Umbilical cord (tissue), 1 donor: ENCODE measurements at regions not wholly inside any gene's neighbourhood (a gene's known extent, or its start where the extent isn't known, plus 50 kb on each side); places are given as distances from the start of the nearest gene placed in this dataset.

Experiments used
- DNase-seq: peaks from one replicate; pipeline ENCODE4 v3.0.0-alpha.2; 2015; ENCODE audit warnings: low spot score

GRCh38 chr4:138329506-138330070 lies 87.4 kb upstream of the SLC7A11 start:
- DNase-seq, result no peak

GRCh38 chr4:138327338-138327737 lies 85.2 kb upstream of the SLC7A11 start:
- DNase-seq, result no peak

GRCh38 chr4:138320831-138321230 lies 78.7 kb upstream of the SLC7A11 start:
- DNase-seq, result no peak

GRCh38 chr4:138320030-138320429 lies 77.9 kb upstream of the SLC7A11 start:
- no peak for DNase-seq

GRCh38 chr4:138317175-138317748 lies 75.1 kb upstream of the SLC7A11 start:
- no peak for DNase-seq

GRCh38 chr4:138312536-138312911 lies 70.4 kb upstream of the SLC7A11 start:
- DNase-seq, result no peak

GRCh38 chr4:138311771-138312535 lies 69.8 kb upstream of the SLC7A11 start:
- peak; percentile 19 for DNase-seq

- peak; percentile 60 for DNase-seq
These were observed 68.8 kb upstream of the SLC7A11 start for GRCh38 chr4:138310991-138311390.

- DNase-seq, result no peak
These were observed 68.3 kb upstream of the SLC7A11 start for GRCh38 chr4:138310498-138310897.

GRCh38 chr4:138308356-138308755 lies 66.2 kb upstream of the SLC7A11 start:
- no peak for DNase-seq

- no peak for DNase-seq
These were observed 65.2 kb upstream of the SLC7A11 start for GRCh38 chr4:138307319-138307718.

GRCh38 chr4:138305050-138305449 lies 62.9 kb upstream of the SLC7A11 start:
- DNase-seq, result no peak

- DNase-seq, result peak; percentile 97
These were observed 59.4 kb upstream of the SLC7A11 start for GRCh38 chr4:138301536-138301935.

GRCh38 chr4:138300616-138301015 lies 58.5 kb upstream of the SLC7A11 start:
- DNase-seq, result no peak

- DNase-seq, result no peak
These were observed 57.7 kb upstream of the SLC7A11 start for GRCh38 chr4:138299881-138300280.

- no peak for DNase-seq
These were observed 56.7 kb upstream of the SLC7A11 start for GRCh38 chr4:138298866-138299265.

- DNase-seq, result no peak
These were observed 56.3 kb upstream of the SLC7A11 start for GRCh38 chr4:138298431-138298830.

- peak; percentile 35 for DNase-seq
These were observed 55.7 kb upstream of the SLC7A11 start for GRCh38 chr4:138297743-138298405.

- no peak for DNase-seq
These were observed 50.2 kb upstream of the SLC7A11 start for GRCh38 chr4:138292321-138292720.
